ENCODE measurements at regions not wholly inside any gene's neighbourhood (a gene's known extent, or its start where the extent isn't known, plus 50 kb on each side); places are given as distances from the start of the nearest gene placed in this dataset.

- in situ Hi-C loops (cut with MboI; ENCODE audit: low pct_unique_long_range_greater_than_20kb, low sequenced_read_pairs), result no loop called here
- DNase-seq, result no peak
These were observed 261.7 kb upstream of the FAM241A start for GRCh38 chr4:111883557-111883999.

GRCh38 chr4:111890412-111890811 is 254.8 kb upstream of the FAM241A start:
- in situ Hi-C loops (cut with MboI; ENCODE audit: low pct_unique_long_range_greater_than_20kb, low sequenced_read_pairs), result no loop called here
- no peak for DNase-seq

DNA sequence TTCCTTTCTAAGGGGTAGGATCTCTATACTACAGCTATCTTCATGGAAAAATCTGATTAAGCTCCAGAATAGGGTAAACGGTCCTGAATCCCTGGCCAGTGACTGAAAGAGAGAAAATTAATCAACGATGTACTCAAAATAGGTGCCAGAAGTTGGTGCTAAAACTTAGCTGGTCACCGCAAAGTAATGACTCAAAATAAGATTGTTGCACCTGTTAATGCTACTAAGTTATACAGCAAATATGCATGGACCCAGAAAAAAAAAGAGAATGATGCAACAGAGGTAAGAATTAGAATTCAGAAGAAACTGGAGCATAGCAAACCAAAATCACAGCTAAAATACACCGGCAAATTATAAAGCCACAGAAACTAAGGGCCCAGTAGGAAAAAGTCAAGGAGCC is 239.7 kb upstream of the FAM241A start:
- in situ Hi-C loops (cut with MboI; ENCODE audit: low pct_unique_long_range_greater_than_20kb, low sequenced_read_pairs), result no loop called here
- DNase-seq, result no peak

- no peak for DNase-seq
- in situ Hi-C loops (cut with MboI; ENCODE audit: low pct_unique_long_range_greater_than_20kb, low sequenced_read_pairs), result no loop called here
These were observed 225.6 kb upstream of the FAM241A start for GRCh38 chr4:111919639-111920038.

GRCh38 chr4:111921714-111922113 is 223.5 kb upstream of the FAM241A start:
- in situ Hi-C loops (cut with MboI; ENCODE audit: low pct_unique_long_range_greater_than_20kb, low sequenced_read_pairs), result no loop called here
- DNase-seq, result no peak

DNA sequence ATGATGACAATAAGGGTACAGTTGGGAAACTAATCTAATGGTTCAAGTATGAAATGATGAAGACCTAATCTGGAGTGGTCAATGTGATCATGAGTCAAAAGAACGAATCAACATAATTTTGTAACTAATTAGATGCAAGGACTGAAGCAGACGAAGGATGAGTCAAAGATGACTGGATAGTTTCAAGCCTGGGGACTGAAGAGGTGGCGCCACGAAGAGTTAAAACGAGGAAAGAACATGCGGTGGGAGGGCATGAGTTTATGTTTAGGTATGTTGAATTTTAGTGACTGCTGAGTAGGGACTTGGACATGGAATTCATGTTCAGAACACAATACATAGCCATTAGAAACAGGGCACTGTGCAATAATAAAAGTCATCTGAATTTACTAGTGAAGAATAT is 221.5 kb upstream of the FAM241A start:
- in situ Hi-C loops (cut with MboI; ENCODE audit: low pct_unique_long_range_greater_than_20kb, low sequenced_read_pairs), result no loop called here
- DNase-seq, result no peak

DNA sequence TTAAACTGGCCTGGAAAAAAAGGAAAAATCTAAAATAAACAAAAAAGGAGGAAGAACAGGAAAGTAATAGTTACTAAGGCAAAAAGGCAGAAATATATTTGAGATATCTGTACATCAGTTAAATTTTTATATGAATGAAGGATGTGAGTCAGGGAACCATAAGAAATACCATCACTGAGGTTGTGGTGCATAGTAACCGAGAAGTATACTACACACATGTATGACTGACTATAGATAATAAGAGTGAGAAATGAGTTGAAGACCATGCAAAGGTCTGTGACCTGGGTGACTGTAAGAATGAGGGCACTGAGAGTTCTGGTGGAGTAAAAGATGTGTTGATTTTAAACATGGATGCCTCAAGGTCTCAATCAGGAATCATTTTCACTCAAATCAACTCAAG is 220.6 kb upstream of the FAM241A start:
- in situ Hi-C loops (cut with MboI; ENCODE audit: low pct_unique_long_range_greater_than_20kb, low sequenced_read_pairs), result no loop called here
- no peak for DNase-seq

GRCh38 chr4:111930659-111931058 is 214.6 kb upstream of the FAM241A start:
- in situ Hi-C loops (cut with MboI; ENCODE audit: low pct_unique_long_range_greater_than_20kb, low sequenced_read_pairs), result no loop called here
- no peak for DNase-seq

DNA sequence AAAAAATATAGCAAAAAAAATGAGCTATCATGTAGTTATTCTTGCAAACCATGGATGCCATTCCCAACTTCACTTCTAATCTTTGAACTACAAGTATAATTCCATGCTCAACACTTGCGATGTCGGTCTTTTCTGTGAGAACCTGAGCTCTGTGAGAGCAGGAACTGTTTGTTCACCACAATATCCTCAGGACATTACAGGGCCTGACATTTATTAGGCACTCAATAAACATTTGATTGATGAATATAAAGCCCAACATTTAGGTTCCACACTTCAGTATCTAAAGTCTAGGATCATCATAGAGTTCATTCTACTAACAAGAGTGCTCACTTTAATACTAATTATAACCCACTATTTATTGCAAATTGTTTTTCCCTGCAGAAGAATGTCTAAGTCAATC is 211.6 kb upstream of the FAM241A start:
- no peak for DNase-seq

GRCh38 chr4:111934314-111934713 is 210.9 kb upstream of the FAM241A start:
- in situ Hi-C loops (cut with MboI; ENCODE audit: low pct_unique_long_range_greater_than_20kb, low sequenced_read_pairs), result no loop called here
- no peak for DNase-seq

More for the DNA sequence above, 211.6 kb upstream of the FAM241A start:
- in situ Hi-C loops (cut with MboI; ENCODE audit: low pct_unique_long_range_greater_than_20kb, low sequenced_read_pairs), result no loop called here

DNA sequence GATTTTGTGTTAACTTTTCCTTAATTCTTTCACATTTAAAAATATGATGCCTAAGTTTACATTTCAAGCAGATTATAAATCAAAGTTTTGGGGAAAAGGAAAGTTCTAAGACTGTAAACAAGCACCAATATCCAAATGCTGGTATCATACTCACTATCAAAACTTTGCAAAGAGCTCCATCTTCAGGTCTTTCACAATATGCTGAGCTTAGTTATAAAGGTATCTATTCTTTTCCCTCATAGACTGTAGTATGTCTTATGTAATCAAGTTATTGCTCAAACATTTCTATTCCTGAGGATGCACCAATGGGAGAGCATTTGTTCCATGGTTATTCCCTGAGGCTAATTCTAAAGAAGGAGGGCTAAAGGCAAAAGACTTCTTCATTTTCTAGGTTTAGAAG is 207.9 kb upstream of the FAM241A start:
- peak; percentile 9 for DNase-seq
- in situ Hi-C loops (cut with MboI; ENCODE audit: low pct_unique_long_range_greater_than_20kb, low sequenced_read_pairs), result no loop called here

DNA sequence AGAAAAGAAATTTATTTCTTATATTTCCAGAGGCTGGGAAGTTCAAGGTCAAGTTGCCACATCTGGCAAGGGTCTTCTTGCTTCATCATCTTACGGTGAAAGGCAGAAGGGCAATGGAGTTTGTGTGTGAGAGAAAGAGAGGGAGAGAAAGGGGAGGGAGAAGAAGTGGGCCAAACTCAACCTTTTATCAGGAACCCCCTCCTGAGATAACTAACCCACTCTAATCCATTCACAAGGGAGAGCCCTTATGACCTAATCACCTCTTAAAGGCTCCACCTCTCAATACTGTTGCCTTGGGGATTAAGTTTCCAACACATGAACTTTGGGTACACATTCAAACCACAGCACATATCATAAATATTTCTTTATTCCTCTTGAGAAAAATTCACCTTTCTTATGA is 203.3 kb upstream of the FAM241A start:
- no peak for DNase-seq
- in situ Hi-C loops (cut with MboI; ENCODE audit: low pct_unique_long_range_greater_than_20kb, low sequenced_read_pairs), result no loop called here

- in situ Hi-C loops (cut with MboI; ENCODE audit: low pct_unique_long_range_greater_than_20kb, low sequenced_read_pairs), result no loop called here
- DNase-seq, result peak; percentile 23
These were observed 201.5 kb upstream of the FAM241A start for GRCh38 chr4:111943796-111944203.

- in situ Hi-C loops (cut with MboI; ENCODE audit: low pct_unique_long_range_greater_than_20kb, low sequenced_read_pairs), result no loop called here
- DNase-seq, result no peak
These were observed 200.2 kb upstream of the FAM241A start for GRCh38 chr4:111945014-111945413.

GRCh38 chr4:111946800-111947199 is 198.5 kb upstream of the FAM241A start:
- DNase-seq, result no peak
- in situ Hi-C loops (cut with MboI; ENCODE audit: low pct_unique_long_range_greater_than_20kb, low sequenced_read_pairs), result no loop called here

DNA sequence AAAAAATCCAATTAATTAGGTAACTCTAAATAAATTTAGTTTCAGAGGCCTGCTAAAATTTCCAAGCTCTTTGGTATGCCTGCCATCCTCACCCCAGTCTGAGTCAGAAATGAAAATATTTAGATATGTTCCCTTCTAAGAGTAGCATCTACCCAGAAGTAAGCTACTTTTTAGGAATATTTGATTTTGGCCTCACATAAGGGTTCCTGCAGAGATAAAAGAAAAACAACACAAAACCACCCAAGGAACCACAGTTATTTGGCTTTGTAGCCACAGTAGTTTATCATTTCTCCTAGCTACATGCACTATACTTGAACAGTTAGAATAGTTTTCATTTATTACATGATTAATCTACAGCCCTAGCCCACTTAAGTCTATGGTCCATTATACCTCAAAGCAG is 192.6 kb upstream of the FAM241A start:
- in situ Hi-C loops (cut with MboI; ENCODE audit: low pct_unique_long_range_greater_than_20kb, low sequenced_read_pairs), result no loop called here
- no peak for DNase-seq

DNA sequence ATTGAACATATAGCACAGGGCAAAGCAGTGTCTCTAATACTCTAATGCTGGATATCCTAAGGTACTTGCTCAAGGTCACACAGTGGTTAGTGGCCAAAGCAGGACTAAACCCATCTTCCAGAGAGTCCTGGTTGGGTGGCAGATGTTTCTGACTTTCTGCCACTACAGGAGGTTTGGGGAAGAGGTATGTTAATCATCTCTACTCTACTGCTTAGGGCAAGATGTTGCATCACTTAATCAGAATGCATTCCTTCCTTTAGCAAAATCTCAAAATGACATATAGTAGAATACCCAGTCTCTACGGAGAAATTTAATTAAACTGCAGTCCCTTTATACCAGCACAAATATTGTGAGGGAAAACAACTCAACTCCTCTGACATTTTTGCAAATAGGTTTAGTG is 190.7 kb upstream of the FAM241A start:
- in situ Hi-C loops (cut with MboI; ENCODE audit: low pct_unique_long_range_greater_than_20kb, low sequenced_read_pairs), result no loop called here
- no peak for DNase-seq

DNA sequence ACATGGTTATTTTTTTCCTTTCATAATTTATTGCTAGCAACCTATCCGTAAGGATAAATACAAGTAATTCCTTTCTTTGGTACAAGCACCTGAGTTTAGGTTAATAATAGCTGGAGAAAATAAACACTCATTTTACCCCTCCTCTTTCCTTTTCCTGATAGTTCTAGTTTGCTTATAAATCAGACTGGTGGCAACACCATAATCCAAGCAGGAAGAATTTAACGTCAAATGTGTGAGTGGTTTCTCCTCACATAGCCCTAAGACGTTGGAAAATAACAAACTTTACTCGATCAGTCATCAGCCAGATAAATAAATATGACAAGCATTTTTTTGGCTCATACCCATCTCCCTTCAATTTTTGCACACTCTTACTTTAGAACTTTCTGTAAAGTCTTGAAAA is 190.3 kb upstream of the FAM241A start:
- DNase-seq, result no peak
- in situ Hi-C loops (cut with MboI; ENCODE audit: low pct_unique_long_range_greater_than_20kb, low sequenced_read_pairs), result no loop called here

- in situ Hi-C loops (cut with MboI; ENCODE audit: low pct_unique_long_range_greater_than_20kb, low sequenced_read_pairs), result no loop called here
- no peak for DNase-seq
These were observed 188.1 kb upstream of the FAM241A start for GRCh38 chr4:111957116-111957515.

GRCh38 chr4:111957997-111958396 is 187.3 kb upstream of the FAM241A start:
- in situ Hi-C loops (cut with MboI; ENCODE audit: low pct_unique_long_range_greater_than_20kb, low sequenced_read_pairs), result no loop called here
- no peak for DNase-seq

GRCh38 chr4:111959222-111959621 is 186.0 kb upstream of the FAM241A start:
- no peak for DNase-seq
- in situ Hi-C loops (cut with MboI; ENCODE audit: low pct_unique_long_range_greater_than_20kb, low sequenced_read_pairs), result no loop called here

- in situ Hi-C loops (cut with MboI; ENCODE audit: low pct_unique_long_range_greater_than_20kb, low sequenced_read_pairs), result no loop called here
- no peak for DNase-seq
These were observed 185.0 kb upstream of the FAM241A start for GRCh38 chr4:111960241-111960667.

Data from KBM-7 (cell line).